HepG2 (cell line): ENCODE measurements at regions not wholly inside any gene's neighbourhood (a gene's known extent, or its start where the extent isn't known, plus 50 kb on each side); places are given as distances from the start of the nearest gene placed in this dataset.

Source experiments
- ATAC-seq: fragments of 200-7000 bp; cut with Tn5 transposase; 3 replicates; pipeline ENCODE4 v1.9.1; 2020; ENCODE audit warnings: mild to moderate bottlenecking, moderate library complexity
- BruUV-seq: library from RNA; stranded (reverse); fragments of 400-500 nt; replicated peaks from 2 replicates; lab custom pipeline; 2021; lab: Mats Ljungman, UMichigan
- CTCF ChIA-PET: fragments of 300-600 bp; formaldehyde crosslinking; extraction: SDS; loops from one replicate; lab custom pipeline; 2021; ENCODE audit warnings: low total read pairs, inconsistent platforms, low intra/inter-chr PET ratio; lab: Yijun Ruan, JAX
- POLR2A ChIA-PET: fragments of 350-600 bp; sonication (Branson Sonifier 250); formaldehyde crosslinking; loops from one replicate; lab custom pipeline; 2020; ENCODE audit warnings: antibody characterized with exemption, inconsistent platforms; lab: Yijun Ruan, JAX
- DNase-seq: peaks from one replicate; pipeline ENCODE4 v3.0.0-alpha.2; 2015; ENCODE audit warnings: low spot score
- FAIRE-seq: peaks from 3 replicates; lab custom pipeline; 2011; peaks lifted over from hg19 to GRCh38; lab: Jason Lieb, UNC
- H2AFZ ChIP-seq: one replicate; pipeline ENCODE4 v1.6.1; 2011; ENCODE audit warnings: low read length, inconsistent platforms
- H3K27ac ChIP-seq: fragments of 300-600 bp; 3 replicates; pipeline ENCODE4 v1.8.0; 2011; ENCODE audit warnings: mixed run types, mild to moderate bottlenecking, mixed read lengths, low read length, inconsistent platforms; ENCODE audit not compliant: insufficient read depth; ENCODE audit errors: extremely low read length
- H3K27me3 ChIP-seq, 2 experiments: fragments of 200-600 bp in 1 of 2; 2 replicates in 1 of 2; 3 replicates in 1 of 2; pipeline versions ENCODE4 v1.6.0 to v1.8.0; 2011; ENCODE audit warnings: low read length in 2 of 2, mild to moderate bottlenecking in 2 of 2, moderate library complexity in 2 of 2, inconsistent platforms in 1 of 2; ENCODE audit not compliant: insufficient read depth in 2 of 2, control insufficient read depth in 1 of 2
- H3K36me3 ChIP-seq, 2 experiments: fragments of 200-600 bp in 1 of 2; replicated peaks in 1 of 2; 2 replicates in 1 of 2; 3 replicates in 1 of 2; pipeline versions ENCODE4 v1.5.1 to v1.8.0; 2011; ENCODE audit warnings: low read length in 2 of 2, inconsistent platforms in 1 of 2; ENCODE audit not compliant: insufficient read depth in 2 of 2, control insufficient read depth in 1 of 2
- H3K4me1 ChIP-seq: 2 replicates; pipeline ENCODE4 v1.5.1; 2012; ENCODE audit warnings: low read length, inconsistent platforms; ENCODE audit not compliant: insufficient read depth
- H3K4me2 ChIP-seq: 2 replicates; pipeline ENCODE4 v1.6.0; 2011; ENCODE audit warnings: low read depth, low read length, inconsistent platforms
- H3K4me3 ChIP-seq, 3 experiments: fragments of 200-600 bp in 1 of 3; sonication (generic), shearing (Covaris generic) in 1 of 3; replicated peaks in 1 of 3; 2 replicates each; pipeline ENCODE4 v1.5.1; 2011 to 2016; ENCODE audit warnings: low read length in 3 of 3, inconsistent platforms in 2 of 3, low read depth in 2 of 3, mild to moderate bottlenecking in 2 of 3, control low read depth in 1 of 3, mixed read lengths in 1 of 3; ENCODE audit not compliant: insufficient read depth in 1 of 3
- H3K79me2 ChIP-seq: one replicate; pipeline ENCODE4 v1.6.1; 2011; ENCODE audit warnings: low read length, inconsistent platforms; ENCODE audit not compliant: insufficient read depth
- H3K9ac ChIP-seq: 2 replicates; pipeline ENCODE4 v1.6.0; 2011; ENCODE audit warnings: mild to moderate bottlenecking, low read depth, low read length, inconsistent platforms; ENCODE audit not compliant: insufficient read depth
- H3K9me3 ChIP-seq: 2 replicates; pipeline ENCODE4 v1.5.1; 2012; ENCODE audit warnings: mild to moderate bottlenecking, low read length
- H4K20me1 ChIP-seq: 2 replicates; pipeline ENCODE4 v1.6.0; 2011; ENCODE audit warnings: inconsistent platforms, mild to moderate bottlenecking, low read length, moderate library complexity; ENCODE audit not compliant: insufficient read depth
- ARID2 ChIP-seq: sonication (generic); formaldehyde crosslinking; IDR thresholded peaks from 2 replicates; pipeline ENCODE4 v1.8.1; 2022; ENCODE audit warnings: mild to moderate bottlenecking, missing genetic modification reagents, borderline replicate concordance
- FIP1L1 ChIP-seq: fragments of 200-400 bp; formaldehyde crosslinking; IDR thresholded peaks from 2 replicates; pipeline ENCODE4 v1.6.1; 2018; ENCODE audit warnings: low read depth, mild to moderate bottlenecking, low read length, moderate library complexity, borderline replicate concordance; ENCODE audit not compliant: insufficient read depth
- SNAI1 ChIP-seq: sonication (generic); formaldehyde crosslinking; IDR thresholded peaks from 2 replicates; pipeline ENCODE4 v1.5.0; 2020; ENCODE audit warnings: mild to moderate bottlenecking, missing genetic modification reagents, borderline replicate concordance
- TAF1 ChIP-seq: sonication (generic); formaldehyde crosslinking; IDR thresholded peaks from 2 replicates; pipeline ENCODE4 v1.4.0; 2020; ENCODE audit warnings: missing genetic modification reagents
- ZFP41 ChIP-seq: sonication (generic); formaldehyde crosslinking; IDR thresholded peaks from 2 replicates; pipeline ENCODE4 v1.4.0; 2020; ENCODE audit warnings: mild to moderate bottlenecking, missing genetic modification reagents, borderline replicate concordance
- ZNF33A ChIP-seq: sonication (generic); formaldehyde crosslinking; IDR thresholded peaks from 2 replicates; pipeline ENCODE4 v1.5.1; 2020; ENCODE audit warnings: missing genetic modification reagents, mild to moderate bottlenecking, moderate library complexity, borderline replicate concordance
- WGBS: methylation state at CpG from one replicate; pipeline ENCODE4 v1.1.6; 2017; ENCODE audit warnings: low lambda C conversion rate; 5-methylcytosine and 5-hydroxymethylcytosine counted together
- in situ Hi-C: cut with HindIII; loops from 2 replicates; pipeline ENCODE4 v1.10.0; 2017; ENCODE audit warnings: low pct_unique_long_range_greater_than_20kb; ENCODE audit not compliant: extremely low pct_ligation_motif_present
- intact Hi-C: fragments of 100-400 bp; cut with micrococcal nuclease; formaldehyde crosslinking; loops from one replicate; pipeline ENCODE4 v1.10.0; 2022; ENCODE audit not compliant: unreplicated experiment
- TF ChIP-seq, protein P1 (sequence below): sonication (generic); formaldehyde crosslinking; IDR thresholded peaks from 2 replicates; pipeline ENCODE4 v1.5.1; 2020; ENCODE audit warnings: mild to moderate bottlenecking, missing genetic modification reagents
- TF ChIP-seq, protein P2 (sequence below): sonication (generic); formaldehyde crosslinking; IDR thresholded peaks from 2 replicates; pipeline ENCODE4 v1.5.1; 2020; ENCODE audit warnings: missing genetic modification reagents, mild to moderate bottlenecking, borderline replicate concordance
- TF ChIP-seq, protein P3 (sequence below): sonication (generic); formaldehyde crosslinking; IDR thresholded peaks from 2 replicates; pipeline ENCODE4 v1.9.0; 2021; ENCODE audit warnings: mild to moderate bottlenecking, missing genetic modification reagents

DNA sequence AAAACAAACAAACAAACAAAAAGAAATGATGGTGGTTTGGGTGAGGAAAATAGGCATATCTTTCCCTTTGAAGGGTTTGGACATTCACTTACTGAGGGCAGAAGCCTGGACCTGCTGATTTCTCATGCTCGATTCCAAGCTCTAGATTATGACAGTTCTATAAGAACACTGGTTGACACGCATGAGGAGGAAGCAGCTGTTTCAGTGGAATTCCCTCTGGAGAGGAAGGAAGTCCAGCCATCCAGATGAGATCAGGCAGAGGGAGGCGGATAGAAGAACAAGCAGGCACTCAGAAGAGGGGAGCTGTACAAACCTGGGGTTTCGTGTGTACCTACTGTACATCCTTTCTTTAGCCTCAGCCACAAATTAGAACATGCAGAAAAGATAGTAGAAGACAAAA, 691.9 kb downstream of the INHBA start:
- H4K20me1 ChIP-seq = no peaks in the 10 kb centered on the region
- H3K9ac ChIP-seq = no peak overlapping the region
- H3K4me2 ChIP-seq = no peak overlapping the region
- no peaks in the 10 kb centered on the region for H3K36me3 ChIP-seq
- no peak for FAIRE-seq
- in situ Hi-C loops = no loop called here
- intact Hi-C loops = no loop called here
- H3K79me2 ChIP-seq = no peaks in the 10 kb centered on the region
- H2AFZ ChIP-seq = no peak overlapping the region
- no peaks in the 10 kb centered on the region for H3K27me3 ChIP-seq
- POLR2A ChIA-PET = no interaction called here
- DNase-seq = no peak
- BruUV-seq = no TSS peak
- H3K9me3 ChIP-seq = no peaks in the 10 kb centered on the region
- H3K4me3 ChIP-seq = no peak overlapping the region
- H3K27ac ChIP-seq = no peak overlapping the region
- WGBS = 22% methylated on average over 4 of the region's 4 CpGs
- no peaks in the 10 kb centered on the region for H3K4me1 ChIP-seq
- ATAC-seq = no peak
- CTCF ChIA-PET = no interaction called here
- TF ChIP-seq, protein P1, sequence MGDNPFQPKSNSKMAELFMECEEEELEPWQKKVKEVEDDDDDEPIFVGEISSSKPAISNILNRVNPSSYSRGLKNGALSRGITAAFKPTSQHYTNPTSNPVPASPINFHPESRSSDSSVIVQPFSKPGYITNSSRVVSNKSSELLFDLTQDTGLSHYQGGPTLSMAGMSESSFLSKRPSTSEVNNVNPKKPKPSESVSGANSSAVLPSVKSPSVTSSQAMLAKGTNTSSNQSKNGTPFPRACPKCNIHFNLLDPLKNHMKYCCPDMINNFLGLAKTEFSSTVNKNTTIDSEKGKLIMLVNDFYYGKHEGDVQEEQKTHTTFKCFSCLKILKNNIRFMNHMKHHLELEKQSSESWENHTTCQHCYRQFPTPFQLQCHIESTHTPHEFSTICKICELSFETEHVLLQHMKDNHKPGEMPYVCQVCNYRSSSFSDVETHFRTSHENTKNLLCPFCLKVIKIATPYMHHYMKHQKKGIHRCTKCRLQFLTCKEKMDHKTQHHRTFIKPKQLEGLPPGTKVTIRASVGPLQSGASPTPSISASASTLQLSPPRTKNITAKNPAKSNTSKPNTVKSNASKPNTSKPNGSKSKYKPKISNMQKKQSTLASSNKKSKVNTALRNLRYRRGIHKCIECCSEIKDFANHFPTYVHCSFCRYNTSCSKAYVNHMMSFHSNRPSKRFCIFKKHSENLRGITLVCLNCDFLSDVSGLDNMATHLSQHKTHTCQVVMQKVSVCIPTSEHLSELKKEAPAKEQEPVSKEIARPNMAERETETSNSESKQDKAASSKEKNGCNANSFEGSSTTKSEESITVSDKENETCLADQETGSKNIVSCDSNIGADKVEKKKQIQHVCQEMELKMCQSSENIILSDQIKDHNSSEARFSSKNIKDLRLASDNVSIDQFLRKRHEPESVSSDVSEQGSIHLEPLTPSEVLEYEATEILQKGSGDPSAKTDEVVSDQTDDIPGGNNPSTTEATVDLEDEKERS (CRISPR knock-in tag) = no peak
- TF ChIP-seq SNAI1 (CRISPR knock-in tag) (no peak), TAF1 (CRISPR knock-in tag) (no peak), ZFP41 (CRISPR knock-in tag) (no peak), FIP1L1 (no peak), ZNF33A (no peak), ARID2 (CRISPR knock-in tag) (no peak)
- TF ChIP-seq, protein P2, sequence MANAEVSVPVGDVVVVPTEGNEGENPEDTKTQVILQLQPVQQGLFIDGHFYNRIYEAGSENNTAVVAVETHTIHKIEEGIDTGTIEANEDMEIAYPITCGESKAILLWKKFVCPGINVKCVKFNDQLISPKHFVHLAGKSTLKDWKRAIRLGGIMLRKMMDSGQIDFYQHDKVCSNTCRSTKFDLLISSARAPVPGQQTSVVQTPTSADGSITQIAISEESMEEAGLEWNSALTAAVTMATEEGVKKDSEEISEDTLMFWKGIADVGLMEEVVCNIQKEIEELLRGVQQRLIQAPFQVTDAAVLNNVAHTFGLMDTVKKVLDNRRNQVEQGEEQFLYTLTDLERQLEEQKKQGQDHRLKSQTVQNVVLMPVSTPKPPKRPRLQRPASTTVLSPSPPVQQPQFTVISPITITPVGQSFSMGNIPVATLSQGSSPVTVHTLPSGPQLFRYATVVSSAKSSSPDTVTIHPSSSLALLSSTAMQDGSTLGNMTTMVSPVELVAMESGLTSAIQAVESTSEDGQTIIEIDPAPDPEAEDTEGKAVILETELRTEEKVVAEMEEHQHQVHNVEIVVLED (CRISPR knock-in tag) = no peak
- TF ChIP-seq, protein P3, sequence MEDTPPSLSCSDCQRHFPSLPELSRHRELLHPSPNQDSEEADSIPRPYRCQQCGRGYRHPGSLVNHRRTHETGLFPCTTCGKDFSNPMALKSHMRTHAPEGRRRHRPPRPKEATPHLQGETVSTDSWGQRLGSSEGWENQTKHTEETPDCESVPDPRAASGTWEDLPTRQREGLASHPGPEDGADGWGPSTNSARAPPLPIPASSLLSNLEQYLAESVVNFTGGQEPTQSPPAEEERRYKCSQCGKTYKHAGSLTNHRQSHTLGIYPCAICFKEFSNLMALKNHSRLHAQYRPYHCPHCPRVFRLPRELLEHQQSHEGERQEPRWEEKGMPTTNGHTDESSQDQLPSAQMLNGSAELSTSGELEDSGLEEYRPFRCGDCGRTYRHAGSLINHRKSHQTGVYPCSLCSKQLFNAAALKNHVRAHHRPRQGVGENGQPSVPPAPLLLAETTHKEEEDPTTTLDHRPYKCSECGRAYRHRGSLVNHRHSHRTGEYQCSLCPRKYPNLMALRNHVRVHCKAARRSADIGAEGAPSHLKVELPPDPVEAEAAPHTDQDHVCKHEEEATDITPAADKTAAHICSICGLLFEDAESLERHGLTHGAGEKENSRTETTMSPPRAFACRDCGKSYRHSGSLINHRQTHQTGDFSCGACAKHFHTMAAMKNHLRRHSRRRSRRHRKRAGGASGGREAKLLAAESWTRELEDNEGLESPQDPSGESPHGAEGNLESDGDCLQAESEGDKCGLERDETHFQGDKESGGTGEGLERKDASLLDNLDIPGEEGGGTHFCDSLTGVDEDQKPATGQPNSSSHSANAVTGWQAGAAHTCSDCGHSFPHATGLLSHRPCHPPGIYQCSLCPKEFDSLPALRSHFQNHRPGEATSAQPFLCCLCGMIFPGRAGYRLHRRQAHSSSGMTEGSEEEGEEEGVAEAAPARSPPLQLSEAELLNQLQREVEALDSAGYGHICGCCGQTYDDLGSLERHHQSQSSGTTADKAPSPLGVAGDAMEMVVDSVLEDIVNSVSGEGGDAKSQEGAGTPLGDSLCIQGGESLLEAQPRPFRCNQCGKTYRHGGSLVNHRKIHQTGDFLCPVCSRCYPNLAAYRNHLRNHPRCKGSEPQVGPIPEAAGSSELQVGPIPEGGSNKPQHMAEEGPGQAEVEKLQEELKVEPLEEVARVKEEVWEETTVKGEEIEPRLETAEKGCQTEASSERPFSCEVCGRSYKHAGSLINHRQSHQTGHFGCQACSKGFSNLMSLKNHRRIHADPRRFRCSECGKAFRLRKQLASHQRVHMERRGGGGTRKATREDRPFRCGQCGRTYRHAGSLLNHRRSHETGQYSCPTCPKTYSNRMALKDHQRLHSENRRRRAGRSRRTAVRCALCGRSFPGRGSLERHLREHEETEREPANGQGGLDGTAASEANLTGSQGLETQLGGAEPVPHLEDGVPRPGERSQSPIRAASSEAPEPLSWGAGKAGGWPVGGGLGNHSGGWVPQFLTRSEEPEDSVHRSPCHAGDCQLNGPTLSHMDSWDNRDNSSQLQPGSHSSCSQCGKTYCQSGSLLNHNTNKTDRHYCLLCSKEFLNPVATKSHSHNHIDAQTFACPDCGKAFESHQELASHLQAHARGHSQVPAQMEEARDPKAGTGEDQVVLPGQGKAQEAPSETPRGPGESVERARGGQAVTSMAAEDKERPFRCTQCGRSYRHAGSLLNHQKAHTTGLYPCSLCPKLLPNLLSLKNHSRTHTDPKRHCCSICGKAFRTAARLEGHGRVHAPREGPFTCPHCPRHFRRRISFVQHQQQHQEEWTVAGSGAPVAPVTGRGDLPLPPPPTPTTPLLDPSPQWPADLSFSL (CRISPR knock-in tag) = no peak
